Choroid plexus epithelial cell (primary cell): ENCODE measurements at regions not wholly inside any gene's neighbourhood (a gene's known extent, or its start where the extent isn't known, plus 50 kb on each side); places are given as distances from the start of the nearest gene placed in this dataset.

Experiments
- DNase-seq: peaks from one replicate; pipeline ENCODE4 v3.0.0-alpha.2; 2010; ENCODE audit warnings: low read depth
- H3K4me3 ChIP-seq: 2 replicates; pipeline ENCODE4 v1.5.1; 2011; ENCODE audit warnings: low read depth, mild to moderate bottlenecking, control low read depth, low read length, moderate library complexity
- CTCF ChIP-seq: conservative IDR thresholded peaks from 2 replicates; pipeline ENCODE4 v1.5.1; 2011; ENCODE audit warnings: low read depth, mild to moderate bottlenecking, control low read depth, inconsistent platforms, low read length, moderate library complexity

GRCh38 chr6:14506656-14507246 lies 389.2 kb downstream of the CD83 start:
- no peak for DNase-seq
- no peak for TF ChIP-seq CTCF
- H3K4me3 ChIP-seq = no peak overlapping the region

- DNase-seq = no peak
- H3K4me3 ChIP-seq = no peak overlapping the region
- TF ChIP-seq CTCF = no peak
These were observed 391.5 kb downstream of the CD83 start for GRCh38 chr6:14509120-14509519.

GRCh38 chr6:14510038-14510437 lies 392.5 kb downstream of the CD83 start:
- TF ChIP-seq CTCF = peak; percentile 17
- no peak overlapping the region for H3K4me3 ChIP-seq
- no peak for DNase-seq

GRCh38 chr6:14511061-14511586 lies 393.6 kb downstream of the CD83 start:
- H3K4me3 ChIP-seq = no peak overlapping the region
- TF ChIP-seq CTCF = no peak
- DNase-seq = no peak

GRCh38 chr6:14512246-14512645 lies 394.7 kb downstream of the CD83 start:
- no peak for TF ChIP-seq CTCF
- DNase-seq = no peak
- H3K4me3 ChIP-seq = no peak overlapping the region

GRCh38 chr6:14513496-14514393 lies 396.2 kb downstream of the CD83 start:
- no peak for TF ChIP-seq CTCF
- no peak for DNase-seq
- no peak overlapping the region for H3K4me3 ChIP-seq
